K562 (cell line): ENCODE measurements at regions not wholly inside any gene's neighbourhood (a gene's known extent, or its start where the extent isn't known, plus 50 kb on each side); places are given as distances from the start of the nearest gene placed in this dataset.

Experiments
- ATAC-seq: fragments of 200-7000 bp; cut with Tn5 transposase; 3 replicates; pipeline ENCODE4 v1.9.1; 2020; ENCODE audit warnings: moderate library complexity
- BruUV-seq: library from RNA; stranded (reverse); fragments of 400-500 nt; replicated peaks from 2 replicates; lab custom pipeline; 2021; lab: Mats Ljungman, UMichigan
- CTCF ChIA-PET: fragments of 300-600 bp; formaldehyde crosslinking; extraction: SDS; loops from one replicate; lab custom pipeline; 2021; ENCODE audit warnings: low intra/inter-chr PET ratio; lab: Yijun Ruan, JAX
- POLR2A ChIA-PET: fragments of 300-600, 350-650 bp; sonication (Branson Sonifier 250); formaldehyde crosslinking; extraction: SDS; loops from one replicate; lab custom pipeline; 2021; ENCODE audit warnings: antibody characterized with exemption, inconsistent platforms; lab: Yijun Ruan, JAX
- DNase-seq, 4 experiments: peaks; one replicate each; pipeline versions ENCODE4 v3.0.0 to v3.0.0-alpha.2; 2011 to 2018; ENCODE audit warnings: low spot score in 3 of 4, mixed read lengths in 3 of 4; ENCODE audit errors: extremely low read depth in 1 of 4
- FAIRE-seq: peaks from 2 replicates; lab custom pipeline; 2011; peaks lifted over from hg19 to GRCh38; lab: Jason Lieb, UNC
- H2AFZ ChIP-seq: 2 replicates; pipeline ENCODE4 v1.6.0; 2011; ENCODE audit warnings: low read depth, low read length, control low read depth, inconsistent platforms
- H3K27ac ChIP-seq: fragments of 200-600 bp; 3 replicates; pipeline ENCODE4 v1.8.0; 2011; ENCODE audit warnings: low read depth, mild to moderate bottlenecking, control low read depth, inconsistent platforms, low read length, moderate library complexity, mixed read lengths; ENCODE audit errors: extremely low read depth
- H3K27me3 ChIP-seq, 2 experiments: fragments of 300-600 bp in 1 of 2; 2 replicates in 1 of 2; 3 replicates in 1 of 2; pipeline versions ENCODE4 v1.6.0 to v1.8.0; 2011; ENCODE audit warnings: inconsistent platforms in 2 of 2, low read length in 2 of 2, mild to moderate bottlenecking in 1 of 2, mixed read lengths in 1 of 2, moderate library complexity in 1 of 2; ENCODE audit not compliant: control insufficient read depth in 2 of 2, insufficient read depth in 2 of 2
- H3K36me3 ChIP-seq: fragments of 300-600 bp; 3 replicates; pipeline ENCODE4 v1.8.0; 2011; ENCODE audit warnings: mild to moderate bottlenecking, low read length, inconsistent platforms; ENCODE audit not compliant: control insufficient read depth, insufficient read depth
- H3K4me1 ChIP-seq, 2 experiments: fragments of 200-600 bp in 1 of 2; replicated peaks in 1 of 2; 2 replicates in 1 of 2; 3 replicates in 1 of 2; pipeline versions ENCODE4 v1.5.1 to v1.8.0; 2011; ENCODE audit warnings: inconsistent platforms in 2 of 2, low read length in 2 of 2, mild to moderate bottlenecking in 1 of 2, mixed read lengths in 1 of 2, moderate library complexity in 1 of 2; ENCODE audit not compliant: control insufficient read depth in 2 of 2, insufficient read depth in 2 of 2
- H3K4me2 ChIP-seq: 2 replicates; pipeline ENCODE4 v1.6.1; 2011; ENCODE audit warnings: low read length, control low read depth, inconsistent platforms, mixed read lengths; ENCODE audit not compliant: insufficient read depth
- H3K4me3 ChIP-seq: fragments of 200-600 bp; sonication (generic), shearing (Covaris generic); 2 replicates; pipeline ENCODE4 v1.5.1; 2016; ENCODE audit warnings: control low read depth, inconsistent platforms
- H3K79me2 ChIP-seq: fragments of 200-600 bp; 3 replicates; pipeline ENCODE4 v1.8.0; 2011; ENCODE audit warnings: low read length, inconsistent platforms; ENCODE audit not compliant: control insufficient read depth, insufficient read depth
- H3K9ac ChIP-seq, 2 experiments: 2 replicates each; pipeline versions ENCODE4 v1.6.0 to v1.6.1; 2011; ENCODE audit warnings: low read depth in 2 of 2, low read length in 2 of 2, control low read depth in 1 of 2, inconsistent platforms in 1 of 2, mild to moderate bottlenecking in 1 of 2, mixed read lengths in 1 of 2; ENCODE audit not compliant: insufficient read depth in 1 of 2
- H3K9me1 ChIP-seq: one replicate; pipeline ENCODE4 v1.6.0; 2011; ENCODE audit warnings: inconsistent platforms, mild to moderate bottlenecking, low read length, moderate library complexity; ENCODE audit not compliant: control insufficient read depth, insufficient read depth
- H3K9me3 ChIP-seq: replicated peaks from 2 replicates; pipeline ENCODE4 v1.5.1; 2011; ENCODE audit warnings: low read depth, low read length, inconsistent platforms; ENCODE audit not compliant: control insufficient read depth, insufficient read depth
- H4K20me1 ChIP-seq: replicated peaks from 2 replicates; pipeline ENCODE4 v1.6.1; 2011; ENCODE audit warnings: low read length, inconsistent platforms, mixed read lengths; ENCODE audit not compliant: control insufficient read depth, insufficient read depth
- CREBBP ChIP-seq: IDR thresholded peaks from one replicate; pipeline ENCODE4 v1.6.1; 2012; ENCODE audit warnings: low read depth, mild to moderate bottlenecking, control low read depth, inconsistent platforms, low read length
- GATA2 ChIP-seq: sonication (generic); formaldehyde crosslinking; IDR thresholded peaks from 2 replicates; pipeline ENCODE4 v1.4.0; 2020; ENCODE audit warnings: mild to moderate bottlenecking, missing genetic modification reagents
- HDAC1 ChIP-seq, 2 experiments: fragments of 450-650 bp; IDR thresholded peaks; 2 replicates each; pipeline ENCODE4 v1.6.1; 2016 to 2017; ENCODE audit warnings: inconsistent platforms in 1 of 2, mild to moderate bottlenecking in 1 of 2, moderate library complexity in 1 of 2
- HNRNPLL ChIP-seq: fragments of 200-400 bp; formaldehyde crosslinking; IDR thresholded peaks from 2 replicates; pipeline ENCODE4 v1.6.1; 2017; ENCODE audit warnings: low read length, low read depth, mild to moderate bottlenecking; ENCODE audit not compliant: poor library complexity, severe bottlenecking
- NFXL1 ChIP-seq: fragments of 450-650 bp; formaldehyde crosslinking; IDR thresholded peaks from 2 replicates; pipeline ENCODE4 v1.4.0; 2021; ENCODE audit warnings: mild to moderate bottlenecking
- PCBP2 ChIP-seq: fragments of 200-400 bp; formaldehyde crosslinking; IDR thresholded peaks from 2 replicates; pipeline ENCODE4 v1.6.1; 2018; ENCODE audit warnings: low read length, low read depth, mild to moderate bottlenecking, moderate library complexity; ENCODE audit not compliant: poor library complexity, severe bottlenecking
- TRIM25 ChIP-seq: fragments of 450-650 bp; IDR thresholded peaks from 2 replicates; pipeline ENCODE4 v1.7.0; 2016; ENCODE audit warnings: borderline replicate concordance
- XRCC5 ChIP-seq: fragments of 200-400 bp; formaldehyde crosslinking; IDR thresholded peaks from 2 replicates; pipeline ENCODE4 v1.6.1; 2017; ENCODE audit warnings: low read depth, mild to moderate bottlenecking, low read length
- YY1 ChIP-seq, 3 experiments: IDR thresholded peaks; 2 replicates each; pipeline ENCODE4 v1.6.1; 2011; ENCODE audit warnings: low read length in 2 of 3, mild to moderate bottlenecking in 2 of 3, moderate library complexity in 2 of 3, borderline replicate concordance in 1 of 3, control low read depth in 1 of 3, low read depth in 1 of 3; ENCODE audit not compliant: insufficient read depth in 3 of 3, insufficient replicate concordance in 2 of 3, control insufficient read depth in 1 of 3, insufficient read length in 1 of 3; ENCODE audit errors: extremely low read depth in 1 of 3
- WGBS: fragments of 100-300 bp; shearing (Covaris generic); methylation state at CpG from one replicate; pipeline ENCODE4 v1.1.6; 2016; ENCODE audit warnings: low coverage, mixed read lengths; ENCODE audit not compliant: insufficient coverage; ENCODE audit errors: missing lambda C conversion rate; 5-methylcytosine and 5-hydroxymethylcytosine counted together
- in situ Hi-C: fragments of 300-500 bp; cut with MboI; formaldehyde crosslinking; loops from 4 replicates; pipeline ENCODE4 v1.15.0; 2018; ENCODE audit warnings: inconsistent platforms, mixed read lengths
- intact Hi-C: fragments of 100-400 bp; cut with micrococcal nuclease; formaldehyde crosslinking; loops from 2 replicates; pipeline ENCODE4 v1.14.2; 2022

- no TSS peak for BruUV-seq
- in situ Hi-C loops = no loop called here
- CTCF ChIA-PET = no interaction called here
- H2AFZ ChIP-seq = no peak overlapping the region
- H3K4me1 ChIP-seq = no peaks in the 10 kb centered on the region
- no peaks in the 10 kb centered on the region; a peak in 1 of 5 replicates for H3K27me3 ChIP-seq
- ATAC-seq (no peak), DNase-seq (no peak), FAIRE-seq (no peak)
- POLR2A ChIA-PET = no interaction called here
- 0% methylated on average over 1 of the region's 1 CpG for WGBS
- H3K79me2 ChIP-seq = no peaks in the 10 kb centered on the region
- H3K27ac ChIP-seq = no peak overlapping the region
- H4K20me1 ChIP-seq = no peaks in the 10 kb centered on the region
- no peak overlapping the region for H3K4me2 ChIP-seq
- H3K9me3 ChIP-seq = no peaks in the 10 kb centered on the region
- intact Hi-C loops = no loop called here
- H3K9me1 ChIP-seq = no peaks in the 10 kb centered on the region
- no peak for TF ChIP-seq PCBP2
- no peak for TF ChIP-seq GATA2 (CRISPR knock-in tag)
- TF ChIP-seq CREBBP = no peak
- TF ChIP-seq NFXL1 (CRISPR knock-in tag) = no peak
- TF ChIP-seq TRIM25 = no peak
- TF ChIP-seq HDAC1 (IDR thresholded peaks at IDR 0.05) = no peak
- TF ChIP-seq XRCC5 = no peak
- no peak for TF ChIP-seq HNRNPLL
- no peak for TF ChIP-seq YY1 (IDR thresholded peaks at IDR 0.05; ENCODE audit: borderline replicate concordance in 1 of 3, control insufficient read depth in 1 of 3, extremely low read depth in 1 of 3, insufficient read depth in 3 of 3, insufficient read length in 1 of 3, insufficient replicate concordance in 2 of 3, low read depth in 1 of 3, low read length in 2 of 3)
- H3K9ac ChIP-seq = no peak overlapping the region
- H3K4me3 ChIP-seq = no peak overlapping the region
- no peaks in the 10 kb centered on the region for H3K36me3 ChIP-seq
Observed at GRCh38 chr3:107256963-107257362, 120.3 kb upstream of the CCDC54 start.
